Sigmoid colon (tissue), 6 donors: ENCODE measurements at regions not wholly inside any gene's neighbourhood (a gene's known extent, or its start where the extent isn't known, plus 50 kb on each side); places are given as distances from the start of the nearest gene placed in this dataset.

ENCODE experiments used
- DNase-seq: peaks from one replicate; pipeline ENCODE4 v3.0.0-alpha.2; 2019
- H3K27ac ChIP-seq, 4 donors: fragments of 200-600 bp; sonication (generic); one replicate each; pipeline ENCODE4 v1.5.1; 2016 to 2019; ENCODE audit warnings: mild to moderate bottlenecking in 1 of 4
- H3K27me3 ChIP-seq, 3 donors: fragments of 200-600 bp; sonication (generic); one replicate each; pipeline ENCODE4 v1.5.1; 2019; ENCODE audit warnings: mild to moderate bottlenecking in 1 of 3
- H3K36me3 ChIP-seq, 4 donors: fragments of 200-600 bp; sonication (generic); one replicate each; pipeline ENCODE4 v1.5.1; 2016 to 2019
- H3K4me1 ChIP-seq, 4 donors: fragments of 200-600 bp; sonication (generic); one replicate each; pipeline ENCODE4 v1.5.1; 2017 to 2019
- H3K4me3 ChIP-seq, 4 donors: fragments of 200-600 bp; sonication (generic); one replicate each; pipeline ENCODE4 v1.5.1; 2017 to 2019; ENCODE audit warnings: mild to moderate bottlenecking in 2 of 4, moderate library complexity in 1 of 4
- H3K9me3 ChIP-seq, 4 donors: fragments of 200-600 bp in 3 of 4; sonication (generic) in 3 of 4; one replicate each; pipeline versions ENCODE4 v1.5.1 to v1.6.1; 2013 to 2019
- EP300 ChIP-seq, 4 donors: sonication (generic); formaldehyde crosslinking; IDR thresholded peaks; one replicate each; pipeline ENCODE4 v1.6.1; 2017; ENCODE audit warnings: antibody characterized with exemption in 4 of 4
- POLR2A ChIP-seq, 2 donors: fragments of 450-650 bp; IDR thresholded peaks; one replicate each; pipeline ENCODE4 v1.6.1; 2016; ENCODE audit warnings: antibody characterized with exemption in 2 of 2, mild to moderate bottlenecking in 2 of 2, moderate library complexity in 2 of 2
- POLR2AphosphoS5 ChIP-seq, 4 donors: sonication (generic); formaldehyde crosslinking; IDR thresholded peaks; one replicate each; pipeline ENCODE4 v1.6.1; 2017; ENCODE audit warnings: antibody characterized with exemption in 4 of 4
- WGBS, 2 donors: extraction: QIAGEN DNeasy Blood & Tissue Kit; methylation state at CpG; one replicate each; pipeline ENCODE4 v1.1.7; 2013; 5-methylcytosine and 5-hydroxymethylcytosine counted together
- intact Hi-C: fragments of 100-400 bp; cut with DNase I; formaldehyde crosslinking; loops from one replicate; pipeline ENCODE4 v1.15.1; 2023
- TF ChIP-seq, protein P1 (sequence below), 4 experiments: fragments of 450-650 bp in 3 of 4; fragments of 200-600 bp in 1 of 4; IDR thresholded peaks; one replicate each; pipeline ENCODE4 v1.5.1; 2016 to 2019; ENCODE audit warnings: antibody characterized with exemption in 4 of 4, mild to moderate bottlenecking in 3 of 4, moderate library complexity in 2 of 4
- donor health status: healthy with polysubstance abuse.
- donor health status: healthy.

DNA sequence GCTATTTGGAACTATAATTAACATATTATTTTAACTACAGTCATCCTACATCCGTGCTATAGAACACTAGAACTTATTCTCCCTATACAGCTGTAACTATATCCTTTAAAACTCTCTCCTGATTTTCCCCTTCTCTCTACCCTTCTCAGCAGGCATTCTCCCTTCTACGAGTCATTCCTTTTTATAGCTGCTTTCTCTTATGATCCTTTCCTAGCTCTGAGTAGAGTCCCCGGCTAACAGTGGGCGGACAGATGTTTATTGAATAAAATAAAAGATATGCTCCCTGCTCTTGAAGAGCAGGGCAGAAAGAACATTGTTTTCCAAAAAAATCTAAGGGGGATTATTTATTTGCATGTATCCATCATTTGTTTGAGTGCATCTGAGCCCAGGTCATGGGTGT lies 246.5 kb upstream of the TMTC4 start:
- 44 to 61% methylated on average over 4 of the region's 4 CpGs for WGBS, 2 donors
- H3K4me3 ChIP-seq = no peak overlapping the region
- intact Hi-C loops = no loop called here
- no peaks in the 10 kb centered on the region for H3K27me3 ChIP-seq
- TF ChIP-seq EP300 (IDR thresholded peaks at IDR 0.05) = no peak
- TF ChIP-seq POLR2A (IDR thresholded peaks at IDR 0.05) = no peak
- H3K4me1 ChIP-seq = no peaks in the 10 kb centered on the region
- H3K27ac ChIP-seq = no peak overlapping the region
- no peak for DNase-seq
- H3K9me3 ChIP-seq = no peaks in the 10 kb centered on the region
- H3K36me3 ChIP-seq = no peaks in the 10 kb centered on the region

DNA sequence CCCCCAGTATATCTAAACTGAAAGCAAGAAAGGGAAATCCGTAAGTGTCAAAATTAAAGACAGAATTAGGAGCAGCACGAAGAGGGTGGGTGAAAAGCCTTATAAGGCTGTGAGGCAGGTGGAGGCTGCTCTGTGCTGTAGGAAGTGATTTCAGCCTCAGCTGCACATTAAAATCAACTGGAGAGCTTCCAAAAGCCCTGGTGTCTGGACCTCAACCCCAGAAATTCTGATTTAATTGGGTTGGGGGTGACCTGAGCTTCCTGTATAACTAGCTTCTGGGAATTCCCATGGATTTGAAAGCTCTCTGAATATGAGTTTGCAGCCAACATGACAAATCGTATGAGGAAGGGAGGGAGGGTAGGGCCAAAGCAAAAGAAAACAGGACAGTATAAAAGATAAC lies 242.4 kb upstream of the TMTC4 start:
- H3K9me3 ChIP-seq = no peaks in the 10 kb centered on the region
- no peaks in the 10 kb centered on the region for H3K27me3 ChIP-seq
- 71 to 81% methylated on average over 3 of the region's 3 CpGs for WGBS, 2 donors
- DNase-seq = no peak
- TF ChIP-seq POLR2A (IDR thresholded peaks at IDR 0.05) (no peak), POLR2AphosphoS5 (IDR thresholded peaks at IDR 0.05) (no peak), EP300 (IDR thresholded peaks at IDR 0.05) (no peak)
- TF ChIP-seq, protein P1, sequence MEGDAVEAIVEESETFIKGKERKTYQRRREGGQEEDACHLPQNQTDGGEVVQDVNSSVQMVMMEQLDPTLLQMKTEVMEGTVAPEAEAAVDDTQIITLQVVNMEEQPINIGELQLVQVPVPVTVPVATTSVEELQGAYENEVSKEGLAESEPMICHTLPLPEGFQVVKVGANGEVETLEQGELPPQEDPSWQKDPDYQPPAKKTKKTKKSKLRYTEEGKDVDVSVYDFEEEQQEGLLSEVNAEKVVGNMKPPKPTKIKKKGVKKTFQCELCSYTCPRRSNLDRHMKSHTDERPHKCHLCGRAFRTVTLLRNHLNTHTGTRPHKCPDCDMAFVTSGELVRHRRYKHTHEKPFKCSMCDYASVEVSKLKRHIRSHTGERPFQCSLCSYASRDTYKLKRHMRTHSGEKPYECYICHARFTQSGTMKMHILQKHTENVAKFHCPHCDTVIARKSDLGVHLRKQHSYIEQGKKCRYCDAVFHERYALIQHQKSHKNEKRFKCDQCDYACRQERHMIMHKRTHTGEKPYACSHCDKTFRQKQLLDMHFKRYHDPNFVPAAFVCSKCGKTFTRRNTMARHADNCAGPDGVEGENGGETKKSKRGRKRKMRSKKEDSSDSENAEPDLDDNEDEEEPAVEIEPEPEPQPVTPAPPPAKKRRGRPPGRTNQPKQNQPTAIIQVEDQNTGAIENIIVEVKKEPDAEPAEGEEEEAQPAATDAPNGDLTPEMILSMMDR (IDR thresholded peaks at IDR 0.05) = no peak
- no peaks in the 10 kb centered on the region for H3K36me3 ChIP-seq
- no peak overlapping the region for H3K27ac ChIP-seq
- no peaks in the 10 kb centered on the region for H3K4me1 ChIP-seq
- H3K4me3 ChIP-seq = no peak overlapping the region
- intact Hi-C loops = no loop called here

DNA sequence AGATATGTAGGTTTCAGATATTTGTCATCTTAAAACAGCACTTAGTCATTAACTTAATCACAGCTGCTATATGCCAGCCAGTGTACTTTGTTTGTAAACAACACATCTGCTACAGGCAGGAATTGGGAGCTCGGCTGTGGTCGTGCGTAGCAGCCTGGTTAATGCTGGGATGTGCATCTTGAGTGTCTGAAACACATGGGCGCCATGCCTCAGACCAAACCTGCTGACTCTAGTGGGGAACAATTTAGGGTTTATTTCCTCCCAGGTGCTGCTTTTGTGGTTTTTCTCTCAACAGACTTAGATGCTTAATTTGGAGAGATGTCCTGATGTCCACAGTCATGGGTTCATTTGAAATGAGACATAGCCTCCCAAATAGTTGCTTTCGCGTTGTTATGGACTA lies 238.5 kb upstream of the TMTC4 start:
- Histone ChIP-seq H3K27ac (no peak overlapping the region), H3K4me1 (no peaks in the 10 kb centered on the region), H3K9me3 (no peaks in the 10 kb centered on the region), H3K27me3 (no peaks in the 10 kb centered on the region), H3K36me3 (no peaks in the 10 kb centered on the region), H3K4me3 (no peak overlapping the region)
- intact Hi-C loops = no loop called here
- TF ChIP-seq POLR2AphosphoS5 (IDR thresholded peaks at IDR 0.05) = no peak
- TF ChIP-seq EP300 (IDR thresholded peaks at IDR 0.05) = no peak
- no peak for TF ChIP-seq POLR2A (IDR thresholded peaks at IDR 0.05)
- TF ChIP-seq, protein P1 (IDR thresholded peaks at IDR 0.05) = no peak
- WGBS, 2 donors = 70 to 74% methylated on average over 6 of the region's 6 CpGs
- DNase-seq = no peak

DNA sequence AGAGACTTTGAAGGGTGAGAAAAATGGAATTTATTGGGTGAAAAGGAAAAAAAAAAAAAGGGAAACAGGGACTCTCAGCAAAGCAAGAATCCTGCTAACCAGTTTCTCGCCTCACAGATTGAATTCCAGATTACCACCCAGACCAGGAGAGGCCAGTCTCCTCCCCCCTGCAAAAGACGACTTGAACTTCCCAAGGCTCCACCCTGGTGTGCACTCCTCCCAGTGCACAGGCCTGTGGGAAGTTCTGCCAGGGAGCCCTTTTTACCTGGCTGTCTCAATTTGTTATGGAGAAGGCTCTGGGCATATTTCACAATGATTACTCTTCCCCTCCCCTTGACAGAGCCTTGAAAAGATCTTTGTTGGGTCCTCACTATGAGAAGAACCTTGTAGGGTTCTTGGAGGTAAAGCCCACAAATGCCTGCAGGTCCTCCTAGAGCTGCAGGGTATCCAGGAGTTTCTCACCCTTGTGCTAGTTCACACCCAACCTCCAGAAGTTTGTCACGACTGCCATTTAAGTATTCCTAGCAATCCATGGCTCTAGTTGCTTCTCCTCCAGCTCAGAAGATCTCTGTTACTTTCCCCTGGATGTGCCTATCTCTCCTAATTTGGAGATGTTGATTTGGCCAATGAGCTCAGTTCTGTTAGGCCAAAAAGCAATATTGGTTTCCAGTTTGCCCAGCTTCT lies 229.8 kb upstream of the TMTC4 start:
- H3K27ac ChIP-seq = no peak overlapping the region
- no peaks in the 10 kb centered on the region for H3K4me1 ChIP-seq
- H3K27me3 ChIP-seq = no peaks in the 10 kb centered on the region
- no peaks in the 10 kb centered on the region for H3K36me3 ChIP-seq
- intact Hi-C loops = no loop called here
- TF ChIP-seq POLR2A (IDR thresholded peaks at IDR 0.05) (no peak), POLR2AphosphoS5 (IDR thresholded peaks at IDR 0.05) (no peak), EP300 (IDR thresholded peaks at IDR 0.05) (no peak)
- TF ChIP-seq, protein P1 (IDR thresholded peaks at IDR 0.05) = no peak
- H3K9me3 ChIP-seq = no peaks in the 10 kb centered on the region
- WGBS, 2 donors = 44 to 53% methylated on average over 3 of the region's 3 CpGs
- no peak for DNase-seq
- H3K4me3 ChIP-seq = no peak overlapping the region

DNA sequence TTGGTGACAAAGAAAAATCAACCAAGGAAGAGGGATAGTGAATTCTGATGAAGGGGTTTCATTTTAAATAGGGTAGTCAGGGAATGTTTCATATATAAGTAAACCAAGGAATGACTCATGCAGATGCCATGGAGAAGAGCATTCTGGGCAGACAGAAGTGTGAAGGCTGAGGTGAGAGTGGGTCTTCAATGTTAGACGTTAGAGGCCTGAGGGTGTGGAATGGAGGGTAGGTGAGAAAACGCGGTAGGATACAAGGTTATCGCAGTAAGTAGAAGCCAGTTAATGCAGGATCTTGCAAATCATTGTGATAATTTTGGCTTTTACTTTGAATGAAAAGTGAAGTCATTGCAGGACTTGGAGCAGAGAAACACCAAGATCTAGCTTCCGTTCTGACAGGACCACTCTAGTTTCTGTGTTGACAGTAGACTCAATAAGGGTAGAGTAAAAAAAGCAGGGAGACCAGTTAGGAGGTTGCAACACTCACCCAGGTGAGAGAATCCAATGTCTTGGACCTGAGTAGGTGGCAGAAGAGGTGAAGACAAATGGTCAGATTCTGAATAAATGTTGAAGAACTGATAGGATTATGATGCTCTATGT lies 225.2 kb upstream of the TMTC4 start:
- no peak overlapping the region for H3K27ac ChIP-seq
- H3K4me1 ChIP-seq = no peaks in the 10 kb centered on the region
- H3K4me3 ChIP-seq = no peak overlapping the region
- no peaks in the 10 kb centered on the region for H3K36me3 ChIP-seq
- no peaks in the 10 kb centered on the region for H3K27me3 ChIP-seq
- intact Hi-C loops = no loop called here
- TF ChIP-seq POLR2AphosphoS5 (IDR thresholded peaks at IDR 0.05) = no peak
- TF ChIP-seq, protein P1 (IDR thresholded peaks at IDR 0.05) = no peak
- TF ChIP-seq POLR2A (IDR thresholded peaks at IDR 0.05) = no peak
- TF ChIP-seq EP300 (IDR thresholded peaks at IDR 0.05) = no peak
- H3K9me3 ChIP-seq = no peaks in the 10 kb centered on the region
- 55 to 58% methylated on average over 5 of the region's 5 CpGs for WGBS, 2 donors
- DNase-seq = no peak
